ENCODE measurements at regions not wholly inside any gene's neighbourhood (a gene's known extent, or its start where the extent isn't known, plus 50 kb on each side); places are given as distances from the start of the nearest gene placed in this dataset.
"Not testable (repeated sequence)": the region's sequence is repeated elsewhere in the genome, so short reads cannot be mapped to it uniquely, and the experiment has no call there.

DNA sequence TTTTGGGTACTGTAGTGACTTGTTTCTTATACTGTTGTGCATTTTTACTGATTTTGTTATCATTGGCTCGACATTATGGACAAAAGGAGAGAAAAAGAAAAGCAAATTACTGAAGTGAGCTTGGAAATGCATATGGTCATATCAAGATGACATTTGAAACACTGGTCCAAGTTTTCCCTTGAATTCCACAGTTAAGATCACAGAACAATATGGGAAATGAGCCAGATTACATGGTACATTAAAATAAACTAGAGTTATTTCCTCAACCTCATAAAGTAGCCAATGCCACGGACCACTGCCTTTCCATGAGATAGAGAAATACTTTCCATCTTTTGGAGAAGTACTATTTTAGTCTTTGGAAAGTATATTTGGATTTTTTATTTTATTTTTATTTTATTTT lies 62.0 kb upstream of the SGPP2 start:
- no peak for FAIRE-seq
- H3K27me3 ChIP-seq (ENCODE audit: insufficient read depth, low read length) = no peaks in the 10 kb centered on the region

DNA sequence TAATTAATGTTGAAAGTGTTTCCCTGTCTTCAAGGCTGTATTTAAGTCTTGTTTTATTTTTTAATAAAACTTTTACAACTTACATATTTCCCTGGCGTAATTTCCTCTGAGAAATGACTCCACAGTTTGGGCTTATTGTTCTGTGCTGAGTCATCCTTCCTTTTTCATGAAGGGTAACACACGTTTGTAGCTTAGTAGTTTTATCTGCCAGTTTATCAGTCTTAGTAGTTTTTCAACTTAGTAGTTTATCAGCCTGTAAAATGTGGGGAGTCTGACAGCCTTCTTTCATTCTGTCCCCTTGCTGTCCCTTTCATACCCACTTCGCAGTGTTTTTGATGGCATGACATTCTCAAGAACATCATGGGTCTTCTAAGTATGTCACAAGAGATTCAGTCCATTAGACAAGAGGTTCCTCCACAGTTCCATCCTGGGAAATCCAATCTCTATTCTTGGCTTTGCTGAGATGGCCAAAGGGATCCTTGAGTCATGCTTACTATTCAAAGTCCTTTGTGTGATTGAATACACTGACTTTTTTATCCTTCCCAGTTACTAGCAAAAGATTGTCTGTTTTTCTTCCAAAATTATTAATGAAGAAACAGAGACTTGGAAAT lies 60.0 kb upstream of the SGPP2 start:
- FAIRE-seq = no peak
- H3K4me1 ChIP-seq (ENCODE audit: insufficient read depth, low read length) = no peaks in the 10 kb centered on the region
- no peaks in the 10 kb centered on the region for H3K79me2 ChIP-seq (ENCODE audit: insufficient read depth, low read length)
- peaks cover 7% of the 10 kb centered on the region for H3K4me1 Mint-ChIP-seq (ENCODE audit: low read depth, unreplicated experiment)
- no peak overlapping the region for H3K9ac ChIP-seq (ENCODE audit: low read length)
- no peaks in the 10 kb centered on the region for H4K20me1 ChIP-seq (ENCODE audit: insufficient read depth, low read length)
- peaks cover 3% of the 10 kb centered on the region for H3K9me3 ChIP-seq (ENCODE audit: insufficient read depth, low read depth, low read length)
- DNase-seq (ENCODE audit: low read depth) = peak; percentile 35
- H2AFZ ChIP-seq (ENCODE audit: low read depth, low read length) = no peak overlapping the region
- H3K27ac ChIP-seq (ENCODE audit: low read depth, low read length) = no peak overlapping the region
- H3K27me3 ChIP-seq (ENCODE audit: insufficient read depth, low read length) = no peaks in the 10 kb centered on the region
- TF ChIP-seq, protein P1, sequence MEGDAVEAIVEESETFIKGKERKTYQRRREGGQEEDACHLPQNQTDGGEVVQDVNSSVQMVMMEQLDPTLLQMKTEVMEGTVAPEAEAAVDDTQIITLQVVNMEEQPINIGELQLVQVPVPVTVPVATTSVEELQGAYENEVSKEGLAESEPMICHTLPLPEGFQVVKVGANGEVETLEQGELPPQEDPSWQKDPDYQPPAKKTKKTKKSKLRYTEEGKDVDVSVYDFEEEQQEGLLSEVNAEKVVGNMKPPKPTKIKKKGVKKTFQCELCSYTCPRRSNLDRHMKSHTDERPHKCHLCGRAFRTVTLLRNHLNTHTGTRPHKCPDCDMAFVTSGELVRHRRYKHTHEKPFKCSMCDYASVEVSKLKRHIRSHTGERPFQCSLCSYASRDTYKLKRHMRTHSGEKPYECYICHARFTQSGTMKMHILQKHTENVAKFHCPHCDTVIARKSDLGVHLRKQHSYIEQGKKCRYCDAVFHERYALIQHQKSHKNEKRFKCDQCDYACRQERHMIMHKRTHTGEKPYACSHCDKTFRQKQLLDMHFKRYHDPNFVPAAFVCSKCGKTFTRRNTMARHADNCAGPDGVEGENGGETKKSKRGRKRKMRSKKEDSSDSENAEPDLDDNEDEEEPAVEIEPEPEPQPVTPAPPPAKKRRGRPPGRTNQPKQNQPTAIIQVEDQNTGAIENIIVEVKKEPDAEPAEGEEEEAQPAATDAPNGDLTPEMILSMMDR (IDR thresholded peaks at IDR 0.05; ENCODE audit: insufficient read depth, low read depth, low read length) = no peak
- TF ChIP-seq EZH2 (IDR thresholded peaks at IDR 0.05; ENCODE audit: insufficient read depth, low read length) = no peak
- H3K27ac Mint-ChIP-seq (ENCODE audit: unreplicated experiment) = no peak overlapping the region
- H3K36me3 ChIP-seq (ENCODE audit: insufficient read depth, low read length) = no peaks in the 10 kb centered on the region
- no peak overlapping the region for H3K4me3 ChIP-seq (ENCODE audit: insufficient read depth, low read depth, low read length)
- H3K4me2 ChIP-seq (ENCODE audit: low read length) = peak overlapping the region; percentile 0
- peaks cover 14% of the 10 kb centered on the region for H3K9me3 Mint-ChIP-seq (ENCODE audit: unreplicated experiment)
- H3K36me3 Mint-ChIP-seq (ENCODE audit: low read depth, unreplicated experiment) = peaks cover 2% of the 10 kb centered on the region
- H3K4me3 Mint-ChIP-seq (ENCODE audit: unreplicated experiment) = no peak overlapping the region
- peaks cover 1% of the 10 kb centered on the region for H3K27me3 Mint-ChIP-seq (ENCODE audit: low read depth, unreplicated experiment)

More for the DNA sequence above, 62.0 kb upstream of the SGPP2 start:
- TF ChIP-seq, protein P1 (IDR thresholded peaks at IDR 0.05; ENCODE audit: insufficient read depth, low read depth, low read length) = no peak
- TF ChIP-seq EZH2 (IDR thresholded peaks at IDR 0.05; ENCODE audit: insufficient read depth, low read length) = no peak
- H3K4me3 ChIP-seq (ENCODE audit: insufficient read depth, low read depth, low read length) = no peak overlapping the region
- DNase-seq (ENCODE audit: low read depth) = peak; percentile 23
- peaks cover 7% of the 10 kb centered on the region for H3K4me1 Mint-ChIP-seq (ENCODE audit: low read depth, unreplicated experiment)
- H3K79me2 ChIP-seq (ENCODE audit: insufficient read depth, low read length) = no peaks in the 10 kb centered on the region
- H4K20me1 ChIP-seq (ENCODE audit: insufficient read depth, low read length) = no peaks in the 10 kb centered on the region
- H3K27ac ChIP-seq (ENCODE audit: low read depth, low read length) = no peak overlapping the region
- no peak overlapping the region for H2AFZ ChIP-seq (ENCODE audit: low read depth, low read length)
- H3K4me3 Mint-ChIP-seq (ENCODE audit: unreplicated experiment) = no peak overlapping the region
- peaks cover 3% of the 10 kb centered on the region for H3K9me3 ChIP-seq (ENCODE audit: insufficient read depth, low read depth, low read length)
- no peaks in the 10 kb centered on the region for H3K4me1 ChIP-seq (ENCODE audit: insufficient read depth, low read length)
- H3K36me3 ChIP-seq (ENCODE audit: insufficient read depth, low read length) = no peaks in the 10 kb centered on the region
- no peak overlapping the region for H3K9ac ChIP-seq (ENCODE audit: low read length)
- H3K9me3 Mint-ChIP-seq (ENCODE audit: unreplicated experiment) = peaks cover 10% of the 10 kb centered on the region
- H3K4me2 ChIP-seq (ENCODE audit: low read length) = no peak overlapping the region
- H3K27ac Mint-ChIP-seq (ENCODE audit: unreplicated experiment) = no peak overlapping the region
- H3K27me3 Mint-ChIP-seq (ENCODE audit: low read depth, unreplicated experiment) = no peaks in the 10 kb centered on the region
- no peaks in the 10 kb centered on the region for H3K36me3 Mint-ChIP-seq (ENCODE audit: low read depth, unreplicated experiment)

DNA sequence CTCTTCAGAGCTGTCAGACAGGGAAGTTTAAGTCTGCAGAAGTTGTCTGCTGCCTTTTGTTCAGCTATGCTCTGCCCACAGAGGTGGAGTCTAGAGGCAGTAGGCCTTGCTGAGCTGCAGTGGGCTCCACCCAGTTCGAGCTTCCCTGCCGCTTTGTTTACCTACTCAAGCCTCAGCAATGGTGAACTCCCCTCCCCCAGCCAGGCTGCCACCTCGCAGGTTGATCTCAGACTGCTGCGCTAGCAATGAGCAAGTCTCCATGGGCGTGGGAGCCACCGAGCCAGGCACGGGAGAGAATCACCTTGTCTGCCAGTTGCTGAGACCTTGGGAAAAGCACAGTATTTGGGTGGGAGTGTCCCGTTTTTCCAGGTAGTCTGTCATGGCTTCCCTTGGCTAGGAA lies 56.1 kb upstream of the SGPP2 start:
- H3K27ac Mint-ChIP-seq (ENCODE audit: unreplicated experiment); H3K27ac ChIP-seq (ENCODE audit: low read depth, low read length); H4K20me1 ChIP-seq (ENCODE audit: insufficient read depth, low read length); H3K4me2 ChIP-seq (ENCODE audit: low read length); H3K4me1 Mint-ChIP-seq (ENCODE audit: low read depth, unreplicated experiment); FAIRE-seq; H3K4me3 ChIP-seq (ENCODE audit: insufficient read depth, low read depth, low read length); H3K9ac ChIP-seq (ENCODE audit: low read length); DNase-seq (ENCODE audit: low read depth); H3K36me3 ChIP-seq (ENCODE audit: insufficient read depth, low read length); H3K4me3 Mint-ChIP-seq (ENCODE audit: unreplicated experiment); H2AFZ ChIP-seq (ENCODE audit: low read depth, low read length); H3K27me3 Mint-ChIP-seq (ENCODE audit: low read depth, unreplicated experiment); H3K27me3 ChIP-seq (ENCODE audit: insufficient read depth, low read length); H3K36me3 Mint-ChIP-seq (ENCODE audit: low read depth, unreplicated experiment); H3K9me3 ChIP-seq (ENCODE audit: insufficient read depth, low read depth, low read length); H3K9me3 Mint-ChIP-seq (ENCODE audit: unreplicated experiment); H3K4me1 ChIP-seq (ENCODE audit: insufficient read depth, low read length); H3K79me2 ChIP-seq (ENCODE audit: insufficient read depth, low read length): not testable (repeated sequence)

Data from astrocyte (in vitro differentiated cells and primary cell).